ENCODE measurements at regions not wholly inside any gene's neighbourhood (a gene's known extent, or its start where the extent isn't known, plus 50 kb on each side); places are given as distances from the start of the nearest gene placed in this dataset.
"Not testable (repeated sequence)": the region's sequence is repeated elsewhere in the genome, so short reads cannot be mapped to it uniquely, and the experiment has no call there.

DNA sequence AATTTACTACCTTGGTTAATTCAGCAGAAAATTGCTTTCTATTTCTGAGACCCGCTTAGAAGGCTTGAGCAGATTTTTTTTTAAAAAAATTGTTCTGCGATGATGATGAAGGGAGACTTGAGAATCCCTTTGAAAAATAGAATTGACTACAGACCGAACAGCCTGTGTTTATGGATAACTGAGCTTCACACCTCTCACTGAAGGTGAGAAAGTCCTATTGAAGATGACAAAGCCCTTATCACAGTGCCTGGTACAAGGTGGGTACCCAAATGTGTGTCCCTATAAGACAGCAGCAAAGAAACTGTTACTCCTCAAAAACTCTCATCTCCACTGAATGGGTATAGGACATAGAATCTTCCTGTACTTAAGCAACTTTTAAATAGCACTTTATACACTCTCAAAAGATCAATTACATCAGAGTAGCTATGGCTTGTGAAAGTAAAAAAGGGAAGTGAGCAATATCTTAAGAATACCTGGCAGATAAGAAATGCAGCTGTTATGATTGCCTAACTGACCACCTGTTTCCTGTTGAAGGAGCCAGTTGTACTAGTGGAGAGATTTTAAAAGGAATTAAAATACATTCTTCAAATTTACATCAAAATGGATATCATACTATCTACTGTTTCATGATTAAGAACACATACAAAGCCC lies 419.7 kb downstream of the CHSY3 start:
- intact Hi-C loops (cut with DNase I, micrococcal nuclease): no loop called here
- no peak for DNase-seq
- ATAC-seq: peak; percentile 52

DNA sequence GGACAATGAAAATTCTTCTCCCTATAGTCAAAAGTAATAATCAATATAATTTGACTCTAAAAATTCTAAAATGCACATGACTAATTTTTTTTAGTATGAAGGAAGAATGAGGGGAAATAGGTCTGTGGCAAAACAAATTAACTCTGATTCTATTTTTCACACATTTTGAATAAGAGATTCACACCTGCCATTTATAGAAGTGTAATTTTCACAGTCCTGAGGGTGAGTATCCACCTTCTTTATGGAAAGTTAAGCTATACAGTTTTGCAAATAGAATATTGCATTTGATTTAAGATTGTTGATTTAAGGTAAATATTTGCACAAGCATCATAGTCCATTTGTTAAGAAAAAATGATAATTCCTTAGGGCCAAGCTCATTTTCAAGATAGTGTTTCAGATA lies 417.7 kb downstream of the CHSY3 start:
- intact Hi-C loops (cut with DNase I, micrococcal nuclease): no loop called here
- DNase-seq: no peak
- ATAC-seq: no peak

DNA sequence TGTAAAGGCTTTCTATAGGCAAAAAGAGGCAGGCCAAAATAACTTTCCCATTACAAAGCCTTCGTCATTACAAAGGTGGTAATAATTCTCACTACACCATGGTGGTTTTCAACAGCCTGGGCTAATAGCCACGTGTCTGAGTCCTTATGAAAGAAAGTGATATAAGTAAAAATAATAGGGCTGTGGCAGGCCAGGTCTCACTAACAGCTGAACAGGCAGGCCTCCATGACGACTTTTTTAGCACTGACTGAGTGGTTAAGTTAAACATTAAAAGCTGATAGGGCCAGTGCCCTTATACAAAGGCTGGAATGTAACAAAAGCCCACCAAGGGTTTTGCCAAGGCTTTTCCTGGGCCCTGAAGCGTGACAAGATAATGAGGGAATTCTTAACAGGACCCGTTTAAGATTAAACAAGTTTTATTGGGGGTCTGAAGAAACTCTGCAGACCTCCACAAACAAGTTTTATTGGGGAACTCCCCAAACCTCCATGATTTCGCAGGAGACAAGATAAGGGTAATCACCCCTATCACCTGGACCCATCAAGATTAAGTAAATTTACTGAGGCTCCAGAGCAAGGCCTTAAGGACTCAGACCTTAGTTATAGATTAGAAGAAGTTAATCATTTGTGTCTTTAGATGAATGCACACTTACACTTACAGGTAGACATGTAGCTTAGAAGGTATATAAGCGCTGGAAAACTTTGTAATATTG lies 412.9 kb downstream of the CHSY3 start:
- DNase-seq (no peak), ATAC-seq (no peak)
- intact Hi-C loops (cut with DNase I, micrococcal nuclease): no loop called here

DNA sequence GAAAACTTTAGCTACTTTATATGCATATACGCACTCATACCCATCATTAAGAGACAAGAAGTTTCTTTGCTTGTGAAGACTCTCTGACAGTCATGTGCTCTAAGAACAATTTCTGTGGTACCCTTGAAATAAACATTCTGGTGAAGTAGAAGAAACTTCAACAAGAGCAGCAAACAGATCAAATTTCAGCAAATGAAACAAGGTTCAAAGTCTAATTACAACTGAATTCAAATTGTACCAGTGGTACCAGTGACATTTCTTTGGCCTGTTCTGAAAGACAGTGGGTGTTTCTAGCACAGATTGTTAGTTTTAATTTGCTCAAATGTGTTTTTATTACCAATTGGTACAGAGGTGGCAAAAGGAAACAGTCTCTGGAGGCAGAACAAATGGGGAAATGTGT lies 391.0 kb downstream of the CHSY3 start:
- intact Hi-C loops (cut with DNase I, micrococcal nuclease): no loop called here

DNA sequence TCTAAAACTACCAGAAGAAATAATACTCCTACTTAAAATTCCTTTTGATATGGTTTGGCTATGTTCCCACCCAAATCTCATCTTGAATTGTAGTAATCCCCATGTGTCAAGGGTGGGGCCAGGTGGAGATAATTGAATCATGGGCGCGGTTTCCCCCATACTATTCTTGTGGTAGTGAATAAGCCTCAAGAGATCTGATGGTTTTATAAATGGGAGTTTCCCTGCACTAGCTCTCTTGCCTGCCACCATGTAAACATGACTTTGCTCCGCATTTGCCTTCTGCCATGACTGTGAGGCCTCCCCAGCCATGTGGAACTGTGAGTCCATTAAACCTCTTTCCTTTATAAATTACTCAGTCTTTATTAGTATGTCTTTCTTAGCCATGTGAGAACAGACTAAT lies 390.5 kb downstream of the CHSY3 start:
- DNase-seq; intact Hi-C loops (cut with DNase I, micrococcal nuclease): not testable (repeated sequence)
- ATAC-seq: peak; percentile 71

More for the DNA sequence above, 391.0 kb downstream of the CHSY3 start:
- DNase-seq (no peak), ATAC-seq (peak; percentile 67)

DNA sequence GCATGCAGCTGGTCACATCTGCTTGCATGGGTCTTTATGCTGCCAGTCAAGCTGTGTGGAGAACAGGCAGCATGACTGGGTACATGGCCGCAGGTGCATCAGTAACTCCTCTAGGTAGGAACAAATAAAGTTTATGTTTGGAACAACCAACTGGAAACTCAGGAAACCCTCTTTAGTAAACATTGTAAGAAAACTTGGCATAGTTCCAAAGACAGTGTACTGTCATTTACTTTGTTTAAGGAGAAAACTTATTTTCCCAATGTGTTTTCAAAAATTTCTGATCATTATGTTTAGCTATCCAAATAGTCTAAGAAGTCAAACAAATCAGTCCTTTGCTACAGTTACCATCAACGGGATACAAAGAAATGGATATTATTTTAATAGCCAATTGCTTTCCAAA lies 386.0 kb downstream of the CHSY3 start:
- ATAC-seq (peak; percentile 64), DNase-seq (no peak)
- intact Hi-C loops (cut with DNase I, micrococcal nuclease): no loop called here

DNA sequence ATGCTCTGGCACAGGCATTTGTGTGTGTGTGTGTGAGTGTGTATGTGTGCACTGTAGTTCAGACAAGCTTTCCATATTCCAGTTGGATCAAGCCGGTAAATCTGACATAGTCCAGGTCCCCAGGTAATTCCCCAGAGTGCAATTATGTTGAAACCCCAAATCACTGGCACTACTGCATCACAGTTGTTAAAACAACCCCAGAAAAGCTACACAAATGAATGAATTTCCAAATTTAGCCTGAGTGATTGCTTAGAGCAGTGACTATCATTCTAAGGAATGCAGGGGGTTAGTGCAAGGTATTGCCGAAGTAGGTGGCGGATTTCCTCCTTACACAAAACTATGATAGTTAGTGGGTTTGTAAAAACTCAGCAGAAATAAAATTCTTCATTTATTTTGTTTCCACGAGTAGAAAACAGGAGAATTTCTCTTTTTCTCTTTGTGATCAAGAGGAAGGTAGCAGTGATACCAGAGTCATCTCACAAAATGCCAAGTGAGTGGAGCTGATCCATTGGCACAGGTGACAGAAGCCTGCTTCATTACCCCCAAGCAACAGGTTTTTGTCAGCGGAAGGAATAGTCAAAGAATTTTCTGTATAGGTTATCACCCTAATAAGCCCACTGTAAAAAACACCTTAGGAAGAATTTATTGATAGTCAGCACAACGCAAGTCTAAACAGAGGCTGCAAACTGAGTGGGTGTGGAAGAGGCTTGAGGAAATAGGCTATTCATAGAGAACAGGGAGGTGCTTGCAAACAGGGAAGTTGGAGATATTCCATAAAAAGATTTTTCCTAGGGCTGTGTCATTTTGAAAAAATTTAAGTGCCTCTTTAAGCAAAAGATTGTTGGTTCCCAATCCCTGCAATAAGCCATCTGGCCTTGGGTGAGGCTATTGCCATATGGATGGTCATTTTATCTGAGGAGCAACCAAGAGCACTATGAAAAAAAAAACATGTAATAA lies 385.1 kb downstream of the CHSY3 start:
- intact Hi-C loops (cut with DNase I, micrococcal nuclease): no loop called here
- DNase-seq (no peak), ATAC-seq (peak; percentile 98)

DNA sequence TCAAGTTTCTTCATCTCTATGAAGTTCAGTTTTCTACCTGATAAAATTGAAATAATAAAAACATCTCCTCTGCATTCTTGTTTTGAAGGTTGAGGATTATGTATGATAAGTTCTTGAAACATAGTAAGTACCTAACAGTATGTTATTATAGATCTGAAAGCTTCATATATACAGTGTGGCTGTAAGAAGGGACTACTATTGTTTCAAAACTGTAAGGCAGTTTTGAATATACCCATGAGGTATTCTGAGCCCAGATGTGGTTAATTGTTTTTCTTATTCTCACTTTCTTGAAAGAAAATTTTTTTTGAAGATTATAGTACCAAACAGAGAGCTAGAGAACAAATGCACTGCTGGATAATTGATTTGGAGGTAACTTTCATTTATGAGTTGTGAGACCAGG lies 383.2 kb downstream of the CHSY3 start:
- no peak for ATAC-seq
- intact Hi-C loops (cut with DNase I, micrococcal nuclease): no loop called here
- DNase-seq: no peak

DNA sequence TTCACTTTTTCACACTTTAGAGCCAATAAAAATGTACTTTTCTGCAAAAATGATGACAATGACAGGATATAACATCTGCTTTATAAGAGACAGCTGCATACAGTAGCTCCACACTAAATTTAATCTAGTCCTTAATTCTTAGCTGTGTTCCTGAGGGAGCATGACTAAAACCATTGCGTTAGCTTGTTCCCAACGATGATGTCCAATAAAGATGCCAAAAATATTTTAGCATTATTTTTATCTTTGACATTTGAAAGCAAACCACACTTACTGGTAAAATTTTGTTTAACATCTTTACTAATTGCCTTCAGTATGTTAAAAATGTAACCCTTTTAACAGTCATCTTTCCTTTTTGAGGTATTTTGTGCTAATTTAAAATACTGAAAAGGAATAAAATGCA lies 382.7 kb downstream of the CHSY3 start:
- intact Hi-C loops (cut with DNase I, micrococcal nuclease): no loop called here
- DNase-seq (no peak), ATAC-seq (no peak)

DNA sequence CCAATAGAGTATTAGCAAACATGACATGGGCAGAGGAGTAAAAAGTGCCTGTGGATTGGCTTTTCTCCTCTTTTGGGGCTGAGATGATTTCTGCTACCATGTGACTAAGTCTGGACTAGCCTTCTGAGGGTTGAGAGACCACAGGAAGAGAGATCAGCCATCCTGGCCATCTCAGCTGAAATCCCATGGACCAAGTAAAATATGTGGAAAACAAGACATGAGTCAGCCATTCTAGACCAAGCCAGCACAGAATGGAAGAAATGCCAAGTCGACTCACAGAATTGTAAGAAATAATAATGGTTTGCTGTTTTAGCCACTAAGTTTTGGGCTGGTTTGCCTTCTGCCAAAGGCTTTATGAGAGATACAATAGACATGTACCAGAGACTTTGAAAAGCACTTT lies 377.8 kb downstream of the CHSY3 start:
- intact Hi-C loops (cut with DNase I, micrococcal nuclease): no loop called here
- no peak for DNase-seq
- no peak for ATAC-seq

DNA sequence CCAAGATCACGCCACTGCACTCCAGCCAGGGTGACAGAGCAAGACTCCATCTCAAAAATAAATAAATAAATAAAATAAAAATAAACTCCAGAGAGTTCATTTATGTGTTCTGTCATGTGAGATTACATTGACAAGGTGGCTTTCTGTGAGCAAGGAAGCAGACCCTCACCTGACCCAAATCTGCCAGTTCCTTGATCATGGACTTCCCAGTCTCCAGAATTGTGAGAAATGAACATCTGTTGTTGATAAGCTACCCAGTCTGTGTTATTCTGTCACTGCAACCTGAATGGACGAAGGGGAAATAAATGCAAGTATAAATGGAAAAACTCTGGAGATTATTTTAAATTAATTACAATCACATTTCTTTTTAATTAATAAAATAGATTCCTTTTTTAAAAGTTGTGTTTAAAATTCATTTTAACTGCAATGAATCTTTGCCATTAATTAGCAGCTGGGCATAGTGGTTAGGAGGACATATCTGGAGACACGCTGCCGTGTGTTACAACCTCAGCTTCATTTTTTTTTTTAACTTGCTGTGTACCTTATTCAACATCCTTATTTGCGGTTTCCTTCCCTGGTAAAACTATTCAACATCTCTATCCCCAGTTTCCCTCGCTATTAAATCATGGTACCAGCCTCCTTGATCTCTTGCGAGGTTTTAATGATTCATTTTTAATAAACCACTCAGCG lies 376.4 kb downstream of the CHSY3 start:
- DNase-seq (no peak), ATAC-seq (no peak)
- intact Hi-C loops (cut with DNase I, micrococcal nuclease): no loop called here

DNA sequence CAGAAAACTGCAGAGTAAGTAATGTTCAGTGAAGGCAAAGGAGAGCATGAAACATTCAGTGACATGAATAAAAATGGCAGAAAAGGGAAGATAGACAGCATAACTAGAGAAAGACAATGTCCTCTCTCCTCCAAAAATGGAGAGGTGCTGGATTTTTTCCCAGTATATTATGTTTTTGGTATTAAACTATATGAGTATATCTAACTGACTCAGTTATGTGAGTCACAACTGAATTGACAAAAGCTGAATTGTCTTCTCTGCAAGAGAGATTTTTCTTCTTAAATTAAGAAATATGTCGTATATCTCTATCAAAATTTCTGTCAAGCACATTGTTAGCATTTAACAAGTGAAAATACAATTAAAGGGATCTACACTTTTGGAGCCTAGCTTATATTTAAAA lies 375.1 kb downstream of the CHSY3 start:
- DNase-seq: no peak
- ATAC-seq: no peak
- intact Hi-C loops (cut with DNase I, micrococcal nuclease): no loop called here

DNA sequence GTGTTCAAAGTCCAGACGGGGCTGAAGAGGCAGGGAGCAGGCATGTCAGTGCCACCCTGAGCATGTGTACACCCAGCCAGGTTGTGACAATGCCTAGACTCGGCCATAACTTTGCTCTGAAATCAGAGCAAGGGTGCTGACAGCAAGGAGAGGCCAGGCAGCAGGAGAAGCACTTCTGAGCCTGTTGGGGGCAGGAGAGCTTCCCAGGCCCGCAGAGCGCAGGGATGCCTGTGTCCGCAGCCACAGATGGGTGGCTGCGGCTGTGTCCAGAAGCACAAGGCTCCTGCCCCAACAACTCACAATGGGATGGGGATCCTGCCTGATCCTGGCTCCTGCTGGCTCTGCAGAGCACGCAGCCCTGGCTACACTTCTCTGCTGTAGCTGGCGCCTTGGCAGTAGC lies 373.9 kb downstream of the CHSY3 start:
- DNase-seq: no peak

DNA sequence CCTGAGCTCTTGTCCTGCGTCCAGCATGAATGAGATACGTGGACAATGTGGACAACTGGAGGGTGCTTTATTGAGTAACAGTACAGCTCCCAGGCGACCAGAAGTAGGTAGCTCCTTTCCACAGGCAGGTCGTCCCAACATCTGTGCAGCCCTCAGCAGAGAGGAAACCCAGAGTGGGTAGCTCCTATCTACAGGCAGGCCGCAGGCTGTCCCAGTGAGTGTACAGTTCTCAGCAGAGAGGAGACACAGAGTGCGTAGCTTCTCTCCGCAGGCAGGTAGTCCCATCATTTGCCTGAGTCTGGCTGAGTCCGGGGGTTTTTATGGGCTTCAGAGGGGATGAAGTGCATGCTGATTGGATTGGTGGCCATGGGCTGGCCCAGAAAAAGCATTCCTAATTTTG lies 373.3 kb downstream of the CHSY3 start:
- DNase-seq (no peak), ATAC-seq (no peak)
- intact Hi-C loops (cut with DNase I, micrococcal nuclease): no loop called here

More for the DNA sequence above, 373.9 kb downstream of the CHSY3 start:
- intact Hi-C loops (cut with DNase I, micrococcal nuclease): no loop called here
- ATAC-seq: no peak

DNA sequence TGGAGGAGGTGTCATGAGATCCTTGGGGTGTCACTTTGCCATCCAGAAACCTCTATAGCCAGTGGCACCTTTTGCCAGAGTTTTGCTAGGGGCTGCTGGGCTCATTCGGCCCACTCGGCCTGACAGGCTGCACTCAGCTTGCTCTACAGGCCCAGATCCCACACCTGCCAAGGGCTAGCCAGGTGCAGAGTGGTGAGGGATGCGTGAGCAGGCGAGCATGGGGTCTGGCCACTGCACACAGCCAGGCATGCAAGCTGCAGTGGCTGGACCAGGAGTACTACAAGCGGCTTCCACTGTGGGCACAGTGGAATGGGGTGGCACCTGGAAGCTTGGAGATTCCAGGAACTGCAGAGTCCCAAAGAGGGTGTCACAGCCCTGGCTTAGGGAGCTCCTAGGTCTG lies 372.7 kb downstream of the CHSY3 start:
- DNase-seq (no peak), ATAC-seq (no peak)
- intact Hi-C loops (cut with DNase I, micrococcal nuclease): no loop called here

DNA sequence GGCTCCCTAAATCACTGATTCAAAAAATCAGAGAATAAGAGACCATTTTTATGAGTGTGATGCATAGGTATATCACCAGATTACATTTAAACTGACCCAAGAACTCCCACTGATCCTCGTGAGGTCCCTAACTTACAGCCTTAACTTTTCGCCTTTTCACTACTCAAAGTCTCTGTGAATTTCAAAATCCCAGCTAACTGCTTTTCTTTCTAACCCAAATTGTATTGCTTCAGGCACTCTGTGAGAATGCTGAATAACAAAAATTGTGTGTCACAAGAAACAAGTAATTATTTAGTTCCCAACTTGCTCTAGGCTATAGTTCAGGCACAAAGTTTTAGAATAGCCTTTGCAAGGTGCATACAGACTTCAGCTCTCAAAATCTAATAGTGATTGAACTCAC lies 368.6 kb downstream of the CHSY3 start:
- ATAC-seq: no peak

DNA sequence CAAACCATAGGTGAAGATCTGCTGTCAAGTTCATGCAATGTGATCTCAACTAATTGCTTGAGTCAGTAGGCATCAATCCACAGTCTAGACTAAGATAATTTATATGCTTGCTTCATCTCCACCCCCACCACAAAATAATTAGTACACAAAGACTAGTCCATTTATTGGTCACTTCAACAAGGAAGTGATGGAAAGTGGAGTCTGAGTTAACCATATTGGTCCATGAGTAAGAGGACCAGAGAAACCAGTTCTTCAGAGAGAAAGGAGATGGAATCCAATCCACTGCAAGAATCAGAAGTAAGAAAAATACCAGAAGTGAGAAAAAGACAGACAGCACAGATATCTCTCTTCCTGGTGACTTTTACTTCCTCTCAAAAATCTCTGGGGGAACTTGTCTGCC lies 366.5 kb downstream of the CHSY3 start:
- DNase-seq (no peak), ATAC-seq (no peak)
- intact Hi-C loops (cut with DNase I, micrococcal nuclease): no loop called here

More for the DNA sequence above, 368.6 kb downstream of the CHSY3 start:
- intact Hi-C loops (cut with DNase I, micrococcal nuclease): no loop called here
- no peak for DNase-seq

DNA sequence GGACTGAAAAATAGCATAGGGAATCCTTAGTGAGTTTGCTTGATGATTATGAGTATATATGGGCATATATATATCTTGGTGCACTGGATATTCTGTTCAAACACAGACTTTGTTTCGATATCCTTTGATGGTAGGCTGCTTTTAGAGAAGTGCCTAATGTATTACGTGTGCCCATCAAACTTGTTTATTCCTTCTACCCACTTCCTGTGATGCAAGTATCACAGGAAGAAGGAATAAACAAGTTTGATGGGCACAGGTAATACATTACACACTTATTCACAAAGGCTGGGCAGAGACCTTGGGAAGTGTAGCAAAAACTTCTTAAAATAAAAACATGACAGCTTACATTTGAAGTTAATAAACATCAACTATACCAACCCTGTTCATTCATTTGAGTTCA lies 364.2 kb downstream of the CHSY3 start:
- ATAC-seq (no peak), DNase-seq (no peak)
- intact Hi-C loops (cut with DNase I, micrococcal nuclease): no loop called here

DNA sequence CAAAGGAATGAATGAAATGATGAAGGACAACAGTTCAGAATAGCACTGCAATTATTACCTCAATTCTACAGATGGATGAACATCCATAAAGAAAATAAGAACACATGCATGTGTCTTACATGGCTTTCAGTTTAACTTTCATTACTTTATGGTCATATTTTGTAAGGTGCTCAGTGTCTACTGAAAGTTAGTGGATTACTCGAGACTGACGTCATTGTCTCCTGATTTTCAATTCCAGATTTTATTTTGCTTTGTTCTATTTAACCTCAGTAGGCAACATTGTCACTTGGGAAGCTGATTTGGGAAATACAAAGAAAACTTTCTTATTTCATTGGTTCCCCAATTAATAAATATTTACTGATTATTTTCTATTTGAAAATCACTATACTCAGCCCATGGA lies 363.7 kb downstream of the CHSY3 start:
- no peak for ATAC-seq
- DNase-seq: no peak
- intact Hi-C loops (cut with DNase I, micrococcal nuclease): no loop called here

All from left colon (tissue), 2 donors.